ENCODE measurements at regions not wholly inside any gene's neighbourhood (a gene's known extent, or its start where the extent isn't known, plus 50 kb on each side); places are given as distances from the start of the nearest gene placed in this dataset.

DNA sequence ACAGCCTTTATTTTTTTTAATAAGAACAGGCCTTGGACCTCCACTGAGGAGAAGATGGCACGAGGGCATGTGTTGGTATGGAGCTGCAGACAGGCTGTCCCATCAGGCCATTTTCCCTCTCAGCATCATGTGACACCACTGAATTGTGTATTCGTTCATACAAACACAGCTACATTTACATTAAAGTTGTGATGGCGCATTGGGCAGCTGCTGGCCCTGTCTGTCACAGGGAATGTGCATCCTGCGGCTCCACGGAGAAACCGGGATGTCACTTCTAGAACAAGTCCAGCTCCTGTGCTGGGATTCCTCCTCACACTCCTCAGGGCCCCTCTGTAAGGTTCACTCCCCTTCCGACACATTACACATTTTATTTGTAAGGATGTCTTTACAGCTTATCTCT is 147.6 kb upstream of the TNR start (continued):
- TF ChIP-seq, protein P1, sequence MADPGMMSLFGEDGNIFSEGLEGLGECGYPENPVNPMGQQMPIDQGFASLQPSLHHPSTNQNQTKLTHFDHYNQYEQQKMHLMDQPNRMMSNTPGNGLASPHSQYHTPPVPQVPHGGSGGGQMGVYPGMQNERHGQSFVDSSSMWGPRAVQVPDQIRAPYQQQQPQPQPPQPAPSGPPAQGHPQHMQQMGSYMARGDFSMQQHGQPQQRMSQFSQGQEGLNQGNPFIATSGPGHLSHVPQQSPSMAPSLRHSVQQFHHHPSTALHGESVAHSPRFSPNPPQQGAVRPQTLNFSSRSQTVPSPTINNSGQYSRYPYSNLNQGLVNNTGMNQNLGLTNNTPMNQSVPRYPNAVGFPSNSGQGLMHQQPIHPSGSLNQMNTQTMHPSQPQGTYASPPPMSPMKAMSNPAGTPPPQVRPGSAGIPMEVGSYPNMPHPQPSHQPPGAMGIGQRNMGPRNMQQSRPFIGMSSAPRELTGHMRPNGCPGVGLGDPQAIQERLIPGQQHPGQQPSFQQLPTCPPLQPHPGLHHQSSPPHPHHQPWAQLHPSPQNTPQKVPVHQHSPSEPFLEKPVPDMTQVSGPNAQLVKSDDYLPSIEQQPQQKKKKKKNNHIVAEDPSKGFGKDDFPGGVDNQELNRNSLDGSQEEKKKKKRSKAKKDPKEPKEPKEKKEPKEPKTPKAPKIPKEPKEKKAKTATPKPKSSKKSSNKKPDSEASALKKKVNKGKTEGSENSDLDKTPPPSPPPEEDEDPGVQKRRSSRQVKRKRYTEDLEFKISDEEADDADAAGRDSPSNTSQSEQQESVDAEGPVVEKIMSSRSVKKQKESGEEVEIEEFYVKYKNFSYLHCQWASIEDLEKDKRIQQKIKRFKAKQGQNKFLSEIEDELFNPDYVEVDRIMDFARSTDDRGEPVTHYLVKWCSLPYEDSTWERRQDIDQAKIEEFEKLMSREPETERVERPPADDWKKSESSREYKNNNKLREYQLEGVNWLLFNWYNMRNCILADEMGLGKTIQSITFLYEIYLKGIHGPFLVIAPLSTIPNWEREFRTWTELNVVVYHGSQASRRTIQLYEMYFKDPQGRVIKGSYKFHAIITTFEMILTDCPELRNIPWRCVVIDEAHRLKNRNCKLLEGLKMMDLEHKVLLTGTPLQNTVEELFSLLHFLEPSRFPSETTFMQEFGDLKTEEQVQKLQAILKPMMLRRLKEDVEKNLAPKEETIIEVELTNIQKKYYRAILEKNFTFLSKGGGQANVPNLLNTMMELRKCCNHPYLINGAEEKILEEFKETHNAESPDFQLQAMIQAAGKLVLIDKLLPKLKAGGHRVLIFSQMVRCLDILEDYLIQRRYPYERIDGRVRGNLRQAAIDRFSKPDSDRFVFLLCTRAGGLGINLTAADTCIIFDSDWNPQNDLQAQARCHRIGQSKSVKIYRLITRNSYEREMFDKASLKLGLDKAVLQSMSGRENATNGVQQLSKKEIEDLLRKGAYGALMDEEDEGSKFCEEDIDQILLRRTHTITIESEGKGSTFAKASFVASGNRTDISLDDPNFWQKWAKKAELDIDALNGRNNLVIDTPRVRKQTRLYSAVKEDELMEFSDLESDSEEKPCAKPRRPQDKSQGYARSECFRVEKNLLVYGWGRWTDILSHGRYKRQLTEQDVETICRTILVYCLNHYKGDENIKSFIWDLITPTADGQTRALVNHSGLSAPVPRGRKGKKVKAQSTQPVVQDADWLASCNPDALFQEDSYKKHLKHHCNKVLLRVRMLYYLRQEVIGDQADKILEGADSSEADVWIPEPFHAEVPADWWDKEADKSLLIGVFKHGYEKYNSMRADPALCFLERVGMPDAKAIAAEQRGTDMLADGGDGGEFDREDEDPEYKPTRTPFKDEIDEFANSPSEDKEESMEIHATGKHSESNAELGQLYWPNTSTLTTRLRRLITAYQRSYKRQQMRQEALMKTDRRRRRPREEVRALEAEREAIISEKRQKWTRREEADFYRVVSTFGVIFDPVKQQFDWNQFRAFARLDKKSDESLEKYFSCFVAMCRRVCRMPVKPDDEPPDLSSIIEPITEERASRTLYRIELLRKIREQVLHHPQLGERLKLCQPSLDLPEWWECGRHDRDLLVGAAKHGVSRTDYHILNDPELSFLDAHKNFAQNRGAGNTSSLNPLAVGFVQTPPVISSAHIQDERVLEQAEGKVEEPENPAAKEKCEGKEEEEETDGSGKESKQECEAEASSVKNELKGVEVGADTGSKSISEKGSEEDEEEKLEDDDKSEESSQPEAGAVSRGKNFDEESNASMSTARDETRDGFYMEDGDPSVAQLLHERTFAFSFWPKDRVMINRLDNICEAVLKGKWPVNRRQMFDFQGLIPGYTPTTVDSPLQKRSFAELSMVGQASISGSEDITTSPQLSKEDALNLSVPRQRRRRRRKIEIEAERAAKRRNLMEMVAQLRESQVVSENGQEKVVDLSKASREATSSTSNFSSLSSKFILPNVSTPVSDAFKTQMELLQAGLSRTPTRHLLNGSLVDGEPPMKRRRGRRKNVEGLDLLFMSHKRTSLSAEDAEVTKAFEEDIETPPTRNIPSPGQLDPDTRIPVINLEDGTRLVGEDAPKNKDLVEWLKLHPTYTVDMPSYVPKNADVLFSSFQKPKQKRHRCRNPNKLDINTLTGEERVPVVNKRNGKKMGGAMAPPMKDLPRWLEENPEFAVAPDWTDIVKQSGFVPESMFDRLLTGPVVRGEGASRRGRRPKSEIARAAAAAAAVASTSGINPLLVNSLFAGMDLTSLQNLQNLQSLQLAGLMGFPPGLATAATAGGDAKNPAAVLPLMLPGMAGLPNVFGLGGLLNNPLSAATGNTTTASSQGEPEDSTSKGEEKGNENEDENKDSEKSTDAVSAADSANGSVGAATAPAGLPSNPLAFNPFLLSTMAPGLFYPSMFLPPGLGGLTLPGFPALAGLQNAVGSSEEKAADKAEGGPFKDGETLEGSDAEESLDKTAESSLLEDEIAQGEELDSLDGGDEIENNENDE (IDR thresholded peaks at IDR 0.05; ENCODE audit: insufficient replicate concordance, low read length): no peak
- no peak for TF ChIP-seq RNF2 (IDR thresholded peaks at IDR 0.05; ENCODE audit: borderline replicate concordance, low read depth, low read length, missing control alignments, poor library complexity, severe bottlenecking)
